ENCODE measurements at regions not wholly inside any gene's neighbourhood (a gene's known extent, or its start where the extent isn't known, plus 50 kb on each side); places are given as distances from the start of the nearest gene placed in this dataset.

DNA sequence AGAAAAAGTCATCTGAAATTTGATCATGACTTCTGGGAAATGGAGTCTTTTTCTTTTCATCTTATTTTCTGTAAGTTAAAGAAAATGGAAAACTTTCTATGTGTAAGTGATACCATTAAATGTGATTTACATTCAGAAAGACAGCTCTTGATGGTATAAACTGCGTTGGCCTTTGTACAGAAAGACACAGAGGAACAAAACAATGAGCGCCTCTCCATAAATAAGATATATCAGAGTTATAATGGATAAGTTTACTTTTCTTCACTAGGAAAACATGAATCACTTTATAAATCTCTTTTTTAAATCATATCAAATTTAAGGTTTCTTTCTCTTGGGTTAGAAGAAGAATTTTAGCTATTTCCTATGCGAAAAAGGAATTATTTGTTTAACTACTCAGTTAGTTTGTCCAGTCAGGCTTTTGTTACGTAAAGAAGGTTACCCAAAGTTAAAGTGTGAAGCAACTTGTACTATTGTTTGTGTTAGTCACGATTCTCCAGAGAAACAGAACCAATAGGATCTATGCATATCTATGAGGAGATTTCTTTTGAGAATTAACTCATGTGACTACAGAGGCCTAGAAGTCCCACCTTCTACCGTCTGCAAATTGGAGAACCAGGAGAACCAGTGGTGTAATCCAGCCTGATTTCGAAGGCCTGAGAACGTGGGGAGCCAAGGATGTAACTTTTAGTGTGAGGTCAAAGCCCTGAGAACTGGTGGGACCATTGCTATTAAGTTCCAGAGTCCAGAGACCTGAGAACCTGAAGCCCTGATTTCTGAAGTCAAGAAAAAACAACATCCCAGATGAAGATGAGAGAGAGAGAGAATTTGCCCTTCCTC is 295.4 kb upstream of the KCNJ16 start:
- DNase-seq, result no peak

DNA sequence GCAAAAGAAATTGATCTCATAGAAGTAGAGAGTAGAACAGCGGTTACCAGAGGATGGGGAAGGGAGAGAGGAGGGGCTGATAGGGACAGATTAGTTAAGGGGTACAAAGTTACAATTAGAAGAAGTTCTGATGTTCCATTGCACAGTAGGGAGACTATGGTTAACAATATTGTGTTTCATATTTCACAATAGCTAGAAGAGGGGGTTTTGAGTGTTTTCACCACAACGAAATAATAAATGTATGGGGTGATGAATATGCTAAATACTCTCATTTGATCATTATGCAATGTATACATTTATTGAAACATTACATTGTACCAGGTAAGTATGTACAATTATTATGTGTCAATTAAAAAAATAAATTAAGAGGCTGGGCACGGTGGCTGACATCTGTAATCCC is 291.2 kb upstream of the KCNJ16 start:
- DNase-seq, result no peak

DNA sequence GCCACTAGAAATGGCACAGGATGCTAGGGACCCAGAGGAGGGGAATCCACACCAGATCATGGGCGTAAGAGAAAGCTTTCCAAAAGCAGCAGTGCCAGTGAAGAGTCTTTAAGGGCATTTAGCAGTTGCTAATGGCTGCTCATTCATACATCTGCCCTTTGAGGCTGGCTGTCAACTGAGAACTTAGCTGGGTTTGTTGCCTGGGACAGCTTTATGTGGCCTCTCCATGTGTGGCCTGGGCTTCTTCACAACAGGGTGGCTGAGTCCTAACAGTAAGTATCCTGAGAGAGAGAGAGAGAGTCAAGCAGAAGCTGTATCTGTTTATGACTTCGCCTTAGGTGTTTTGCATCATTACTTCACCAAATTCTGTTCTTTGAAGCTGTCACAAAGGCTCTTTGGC is 286.1 kb upstream of the KCNJ16 start:
- no peak for DNase-seq

DNA sequence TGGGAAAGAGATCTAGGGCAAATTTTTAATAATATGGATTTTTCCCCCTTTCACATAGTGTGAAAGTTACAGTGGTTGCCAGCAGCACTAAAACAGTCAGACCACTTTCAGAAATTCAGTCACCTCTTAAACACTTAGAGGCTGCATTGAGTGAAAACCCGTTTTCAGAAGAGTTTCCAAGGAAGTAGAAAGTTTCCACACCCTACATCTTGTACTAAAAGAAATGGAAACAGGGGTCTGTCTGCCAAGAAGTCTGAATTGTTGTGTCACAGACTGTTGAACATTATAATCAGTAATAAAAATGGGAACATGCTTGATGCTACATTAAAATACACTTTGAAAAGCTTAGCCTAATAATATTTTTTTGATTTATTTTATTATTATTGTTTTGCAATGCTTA is 278.9 kb upstream of the KCNJ16 start:
- DNase-seq, result no peak

- no peak for DNase-seq
Observed at GRCh38 chr17:69800870-69801269, 274.2 kb upstream of the KCNJ16 start.

DNA sequence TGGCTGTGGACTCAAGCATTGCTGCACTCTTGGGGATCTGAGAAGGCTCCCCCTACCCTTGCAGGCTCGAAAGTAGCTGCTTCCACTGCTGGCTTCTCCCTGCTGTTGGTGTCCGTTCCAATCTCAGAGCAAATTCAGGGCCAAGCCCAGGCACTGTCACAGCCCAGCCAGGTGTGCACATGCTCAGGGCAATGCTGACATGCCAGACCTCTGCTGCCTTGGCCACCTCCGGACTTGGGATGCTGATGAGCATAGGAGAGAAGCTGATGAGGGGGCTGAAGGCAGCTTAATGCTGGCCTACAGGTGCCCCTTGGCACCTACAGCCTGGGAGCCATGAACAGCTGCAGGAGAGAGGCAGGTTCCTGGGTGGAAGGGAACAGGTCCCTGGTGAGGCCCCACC is 273.7 kb upstream of the KCNJ16 start:
- no peak for DNase-seq

- no peak for DNase-seq
Observed at GRCh38 chr17:69802045-69802740, 272.8 kb upstream of the KCNJ16 start.

- no peak for DNase-seq
Observed at GRCh38 chr17:69809331-69809730, 265.7 kb upstream of the KCNJ16 start.

GRCh38 chr17:69810326-69810965 is 264.6 kb upstream of the KCNJ16 start:
- DNase-seq, result no peak

DNA sequence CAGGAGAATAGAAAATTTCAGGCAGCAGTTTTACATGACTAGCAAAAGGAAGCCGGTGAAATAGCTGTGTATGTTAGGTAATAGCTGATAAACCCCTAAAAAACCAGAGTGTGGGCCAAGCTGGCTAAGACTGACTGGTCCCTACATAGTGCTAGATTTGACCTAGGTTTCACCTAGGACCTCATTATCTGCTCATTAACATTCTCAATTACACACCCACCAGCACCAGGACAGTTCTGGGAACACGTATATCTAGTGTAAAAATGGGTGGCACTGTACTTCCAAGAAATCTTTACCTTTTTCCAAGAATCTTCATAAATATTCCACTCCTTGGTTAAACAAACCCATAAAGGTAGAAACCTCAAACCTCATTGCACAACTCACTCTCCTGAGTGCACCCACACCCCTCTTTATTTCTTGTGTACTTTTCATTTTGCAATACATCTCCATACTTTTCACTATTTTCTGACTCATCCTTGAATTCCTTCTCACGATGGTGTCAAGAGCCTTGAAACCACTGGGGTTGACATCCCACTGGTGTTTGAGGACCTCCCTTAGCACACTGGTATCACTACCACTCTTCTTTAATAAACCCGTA is 262.7 kb upstream of the KCNJ16 start:
- DNase-seq, result no peak

DNA sequence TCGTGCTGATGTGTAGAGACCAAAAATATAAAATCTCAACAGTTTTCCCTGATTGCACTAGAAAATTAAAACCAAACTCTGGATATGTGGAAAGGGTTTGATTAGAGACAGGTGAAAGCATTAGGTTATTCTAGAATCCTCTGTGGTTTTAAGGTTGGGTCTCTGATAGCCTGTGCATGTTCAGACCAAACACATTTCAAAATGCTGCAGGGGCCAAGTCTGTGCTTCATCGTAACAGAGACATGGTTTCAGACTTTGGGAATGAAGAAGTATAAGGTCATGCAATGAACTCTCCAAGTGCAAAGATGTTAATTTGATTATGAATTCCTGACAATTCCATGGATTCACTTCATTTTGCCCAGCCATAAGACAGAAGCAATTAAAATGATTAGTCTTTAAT is 261.0 kb upstream of the KCNJ16 start:
- DNase-seq, result no peak

DNA sequence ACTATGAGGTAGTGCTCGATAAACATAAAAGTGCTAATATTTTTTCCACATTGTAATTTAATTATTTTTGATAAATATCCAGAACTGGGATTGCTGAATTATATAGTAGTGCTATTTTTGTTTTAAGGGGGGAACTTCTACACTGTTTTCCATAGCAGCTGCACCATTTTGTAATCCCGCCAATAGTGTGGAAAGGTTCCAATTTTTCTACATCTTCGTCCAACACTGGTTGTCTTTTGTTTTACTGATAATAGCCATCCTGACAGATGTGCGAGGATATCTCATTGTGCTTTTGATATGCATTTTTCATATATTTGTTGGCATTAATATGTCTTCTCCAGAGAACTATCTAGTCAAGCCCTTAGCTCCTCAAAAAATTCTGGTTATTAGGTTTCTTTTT is 259.6 kb upstream of the KCNJ16 start:
- DNase-seq, result no peak

DNA sequence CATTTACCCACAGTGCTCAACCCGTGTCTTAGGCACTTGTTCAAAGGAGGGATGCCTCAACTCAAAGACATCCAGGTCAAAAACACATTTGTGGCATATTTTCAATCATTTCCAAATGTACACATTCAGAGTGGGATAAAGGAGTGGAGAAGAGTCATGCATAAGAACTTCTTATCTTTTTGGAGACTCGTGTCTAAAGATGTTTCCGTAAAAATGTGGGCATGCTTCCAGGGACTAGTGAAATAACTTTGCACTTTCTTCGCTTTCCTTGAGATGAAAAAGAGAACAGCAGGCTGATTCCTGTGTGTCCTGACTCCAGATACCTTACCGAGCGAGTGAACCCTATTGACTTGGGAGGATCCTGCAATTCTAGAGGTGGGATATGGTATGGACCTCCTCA is 256.6 kb upstream of the KCNJ16 start:
- DNase-seq, result no peak

GRCh38 chr17:69819316-69820087 is 255.5 kb upstream of the KCNJ16 start:
- DNase-seq, result no peak

- DNase-seq, result no peak
Observed at GRCh38 chr17:69820876-69821473, 254.1 kb upstream of the KCNJ16 start.

- no peak for DNase-seq
Observed at GRCh38 chr17:69822314-69822875, 252.6 kb upstream of the KCNJ16 start.

DNA sequence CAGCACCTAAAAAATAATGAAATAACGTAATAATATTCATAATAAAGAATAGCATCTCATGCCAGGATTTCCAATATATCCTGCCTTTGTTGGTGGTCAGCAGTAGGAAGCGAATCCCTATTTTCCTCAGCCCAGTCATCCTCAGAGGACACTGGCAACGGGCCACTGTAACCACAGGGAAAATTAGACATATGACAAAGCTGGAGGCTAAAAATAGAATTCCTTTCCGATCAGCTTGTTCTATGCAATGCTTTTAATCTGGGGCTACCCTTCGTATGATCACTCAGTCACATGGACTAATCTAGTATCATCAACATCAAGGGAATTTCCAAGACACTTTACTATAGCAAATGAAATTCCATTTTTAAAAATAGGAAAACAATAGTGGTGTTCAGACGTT is 246.9 kb upstream of the KCNJ16 start:
- DNase-seq, result no peak

DNA sequence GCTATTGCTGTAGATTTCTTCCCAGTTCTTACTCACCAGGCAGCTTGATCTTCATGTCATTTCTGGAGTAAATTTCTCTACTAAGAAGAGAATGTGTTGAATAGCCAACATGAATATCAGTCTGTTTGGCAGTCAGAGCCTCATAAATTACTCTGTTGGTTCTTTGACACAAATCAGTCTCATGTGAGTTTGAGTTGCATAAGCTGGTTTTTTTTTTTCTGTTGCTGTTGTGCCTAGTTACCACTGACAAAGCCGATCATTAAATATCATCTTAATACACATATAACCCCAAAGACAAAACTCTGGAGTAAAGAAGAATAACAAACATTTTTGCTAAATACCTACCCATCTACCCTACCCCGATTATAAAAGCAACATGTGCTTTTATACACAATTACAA is 240.5 kb upstream of the KCNJ16 start:
- DNase-seq, result no peak

GRCh38 chr17:69851736-69852135 is 223.3 kb upstream of the KCNJ16 start:
- DNase-seq, result no peak

DNA sequence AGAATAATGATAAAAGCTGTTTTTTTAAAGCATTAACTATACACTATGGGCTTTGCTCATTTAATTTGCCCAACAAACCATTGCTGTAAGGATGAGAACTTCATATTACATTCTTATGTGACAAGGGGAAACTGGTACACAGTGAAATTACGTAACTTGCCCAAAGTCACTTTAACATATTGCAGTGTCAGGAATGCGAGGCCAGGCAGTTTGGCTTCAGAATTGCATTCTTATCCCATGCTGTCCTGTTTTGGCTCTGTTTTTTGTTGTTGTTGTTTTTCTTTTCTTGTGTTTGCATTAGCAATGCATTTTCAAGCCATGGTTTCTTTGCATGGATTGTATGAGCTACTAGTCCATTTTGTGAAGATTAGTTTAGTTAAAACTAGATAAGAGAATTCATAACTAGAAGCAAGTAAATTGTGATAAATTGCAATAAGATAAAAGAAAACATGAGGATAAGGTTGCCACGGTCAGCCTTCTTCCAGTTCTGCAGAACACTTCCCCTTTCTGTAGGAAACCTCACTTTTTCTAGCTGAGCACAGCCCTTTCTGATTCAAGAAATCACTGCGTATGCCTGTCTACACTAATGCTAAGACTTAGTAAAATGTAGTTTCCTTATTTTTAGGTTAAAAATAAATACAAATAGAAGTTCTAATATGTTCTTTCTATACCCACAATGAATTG is 221.3 kb upstream of the KCNJ16 start:
- DNase-seq, result no peak

DNA sequence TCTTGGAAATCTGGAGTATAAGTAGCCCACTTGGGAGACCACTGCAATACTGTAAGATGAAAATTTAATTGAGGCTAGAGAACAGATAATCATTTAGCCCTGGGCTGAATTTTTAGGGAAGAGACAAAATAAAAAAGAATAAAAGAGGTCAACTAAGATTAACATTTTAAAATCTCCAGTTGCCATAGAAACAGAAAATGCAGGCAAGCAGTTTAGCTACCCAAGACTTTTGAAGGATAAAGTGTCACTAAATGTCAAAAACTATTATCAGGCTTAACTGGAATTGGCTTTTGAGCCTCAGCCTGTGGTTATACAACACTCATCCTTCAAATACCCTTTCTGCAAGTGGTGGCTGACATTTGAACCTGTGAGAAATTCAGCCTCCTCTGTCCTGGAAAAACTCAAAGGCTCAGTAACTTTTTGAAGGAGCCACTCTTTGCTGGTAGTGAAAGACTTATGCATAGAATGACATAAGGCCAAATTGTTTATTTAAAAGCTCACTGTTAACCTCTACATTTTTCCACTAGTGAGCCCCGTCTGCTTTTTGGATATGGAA is 220.7 kb upstream of the KCNJ16 start:
- DNase-seq, result no peak
